Right lobe of liver (tissue), 4 donors: ENCODE measurements at regions not wholly inside any gene's neighbourhood (a gene's known extent, or its start where the extent isn't known, plus 50 kb on each side); places are given as distances from the start of the nearest gene placed in this dataset.

ENCODE experiments used
- POLR2A ChIP-seq: fragments of 450-650 bp; IDR thresholded peaks from one replicate; pipeline ENCODE4 v1.6.1; 2017; ENCODE audit warnings: antibody characterized with exemption, mild to moderate bottlenecking
- TF ChIP-seq, protein P1 (sequence below), 4 donors: fragments of 200-600 bp in 3 of 4; fragments of 450-650 bp in 1 of 4; IDR thresholded peaks; one replicate each; pipeline versions ENCODE4 v1.5.1 to v1.8.0; 2016 to 2022; ENCODE audit warnings: antibody characterized with exemption in 4 of 4, mild to moderate bottlenecking in 2 of 4
- donor health status: DM: no; HTN: no; CAD: no.
- donor health status: DM: no; HTN: no; CAD: no.
- donor health status: DM: no; HTN: yes; CAD: no.

DNA sequence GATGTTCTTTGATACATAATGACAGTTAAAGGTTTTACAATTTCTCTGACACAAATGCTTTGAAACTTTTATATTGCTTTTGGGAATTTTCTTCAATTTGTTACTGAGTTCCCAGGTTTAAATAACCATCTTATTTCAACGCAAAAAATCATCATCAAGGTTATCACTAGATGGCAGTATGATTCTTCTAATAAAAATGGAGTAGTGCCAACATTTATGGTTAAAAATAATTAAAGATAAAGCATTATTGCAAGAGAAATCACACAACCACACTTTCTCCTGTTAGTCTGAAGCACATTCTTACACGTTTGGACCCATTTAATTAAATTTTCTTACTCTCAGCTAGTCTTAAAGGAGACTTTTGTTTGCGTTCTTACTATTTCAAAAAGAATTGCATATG is 611.3 kb upstream of the CPXCR1 start:
- TF ChIP-seq, protein P1, sequence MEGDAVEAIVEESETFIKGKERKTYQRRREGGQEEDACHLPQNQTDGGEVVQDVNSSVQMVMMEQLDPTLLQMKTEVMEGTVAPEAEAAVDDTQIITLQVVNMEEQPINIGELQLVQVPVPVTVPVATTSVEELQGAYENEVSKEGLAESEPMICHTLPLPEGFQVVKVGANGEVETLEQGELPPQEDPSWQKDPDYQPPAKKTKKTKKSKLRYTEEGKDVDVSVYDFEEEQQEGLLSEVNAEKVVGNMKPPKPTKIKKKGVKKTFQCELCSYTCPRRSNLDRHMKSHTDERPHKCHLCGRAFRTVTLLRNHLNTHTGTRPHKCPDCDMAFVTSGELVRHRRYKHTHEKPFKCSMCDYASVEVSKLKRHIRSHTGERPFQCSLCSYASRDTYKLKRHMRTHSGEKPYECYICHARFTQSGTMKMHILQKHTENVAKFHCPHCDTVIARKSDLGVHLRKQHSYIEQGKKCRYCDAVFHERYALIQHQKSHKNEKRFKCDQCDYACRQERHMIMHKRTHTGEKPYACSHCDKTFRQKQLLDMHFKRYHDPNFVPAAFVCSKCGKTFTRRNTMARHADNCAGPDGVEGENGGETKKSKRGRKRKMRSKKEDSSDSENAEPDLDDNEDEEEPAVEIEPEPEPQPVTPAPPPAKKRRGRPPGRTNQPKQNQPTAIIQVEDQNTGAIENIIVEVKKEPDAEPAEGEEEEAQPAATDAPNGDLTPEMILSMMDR (IDR thresholded peaks at IDR 0.05): peak; percentile 13 to 40 (median 26)
- no peak for TF ChIP-seq POLR2A
